ENCODE measurements at regions not wholly inside any gene's neighbourhood (a gene's known extent, or its start where the extent isn't known, plus 50 kb on each side); places are given as distances from the start of the nearest gene placed in this dataset.

- no peak for DNase-seq
Measured at GRCh38 chrX:96246436-96246835, 438.2 kb upstream of the DIAPH2 start.

Measured in kidney glomerular epithelial cell (primary cell).